Thyroid gland (tissue), 4 donors: ENCODE measurements at regions not wholly inside any gene's neighbourhood (a gene's known extent, or its start where the extent isn't known, plus 50 kb on each side); places are given as distances from the start of the nearest gene placed in this dataset.

Source experiments
- POLR2A ChIP-seq, 2 donors: fragments of 450-650 bp; IDR thresholded peaks; one replicate each; pipeline ENCODE4 v1.6.1; 2017; ENCODE audit warnings: antibody characterized with exemption in 2 of 2, mild to moderate bottlenecking in 2 of 2, moderate library complexity in 1 of 2
- TF ChIP-seq, protein P1 (sequence below), 6 experiments: fragments of 200-600 bp in 3 of 6; fragments of 450-650 bp in 3 of 6; sonication (generic) in 3 of 6; IDR thresholded peaks; one replicate each; pipeline ENCODE4 v1.5.1; 2016 to 2019; ENCODE audit warnings: antibody characterized with exemption in 6 of 6, mild to moderate bottlenecking in 2 of 6, inconsistent platforms in 1 of 6, moderate library complexity in 1 of 6

DNA sequence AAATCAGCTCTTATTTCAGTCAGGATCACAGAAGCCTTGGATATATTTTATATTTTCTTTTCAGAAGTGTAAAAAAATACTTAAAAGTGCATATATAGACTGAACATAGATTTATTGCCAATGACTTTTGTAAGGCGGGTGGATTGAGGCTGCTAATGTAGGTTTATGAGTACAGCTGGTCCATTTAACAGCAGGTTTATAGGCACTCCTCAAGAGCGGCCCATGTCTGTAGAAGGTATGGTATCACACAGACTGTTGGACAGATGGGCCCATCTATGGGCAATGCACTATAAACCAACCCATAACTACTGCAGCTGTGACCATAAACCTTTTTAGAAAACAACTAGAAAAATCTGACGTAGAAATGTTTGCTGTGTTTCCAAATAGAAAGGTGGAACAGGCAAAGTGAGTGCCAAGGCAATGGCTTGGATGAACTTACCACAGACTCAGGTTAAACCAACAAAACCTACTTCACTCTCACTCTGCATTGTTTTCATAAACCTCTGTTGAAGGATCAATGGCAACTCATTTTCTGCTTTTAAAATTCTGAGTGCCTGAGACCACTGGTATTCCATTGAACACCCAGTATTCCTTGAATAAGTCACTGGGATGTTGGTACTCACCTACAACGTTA, 170.6 kb upstream of the EYA4 start:
- TF ChIP-seq, protein P1, sequence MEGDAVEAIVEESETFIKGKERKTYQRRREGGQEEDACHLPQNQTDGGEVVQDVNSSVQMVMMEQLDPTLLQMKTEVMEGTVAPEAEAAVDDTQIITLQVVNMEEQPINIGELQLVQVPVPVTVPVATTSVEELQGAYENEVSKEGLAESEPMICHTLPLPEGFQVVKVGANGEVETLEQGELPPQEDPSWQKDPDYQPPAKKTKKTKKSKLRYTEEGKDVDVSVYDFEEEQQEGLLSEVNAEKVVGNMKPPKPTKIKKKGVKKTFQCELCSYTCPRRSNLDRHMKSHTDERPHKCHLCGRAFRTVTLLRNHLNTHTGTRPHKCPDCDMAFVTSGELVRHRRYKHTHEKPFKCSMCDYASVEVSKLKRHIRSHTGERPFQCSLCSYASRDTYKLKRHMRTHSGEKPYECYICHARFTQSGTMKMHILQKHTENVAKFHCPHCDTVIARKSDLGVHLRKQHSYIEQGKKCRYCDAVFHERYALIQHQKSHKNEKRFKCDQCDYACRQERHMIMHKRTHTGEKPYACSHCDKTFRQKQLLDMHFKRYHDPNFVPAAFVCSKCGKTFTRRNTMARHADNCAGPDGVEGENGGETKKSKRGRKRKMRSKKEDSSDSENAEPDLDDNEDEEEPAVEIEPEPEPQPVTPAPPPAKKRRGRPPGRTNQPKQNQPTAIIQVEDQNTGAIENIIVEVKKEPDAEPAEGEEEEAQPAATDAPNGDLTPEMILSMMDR (IDR thresholded peaks at IDR 0.05): no peak
- no peak for TF ChIP-seq POLR2A (IDR thresholded peaks at IDR 0.05)
